Fibroblast of villous mesenchyme (primary cell): ENCODE measurements at regions not wholly inside any gene's neighbourhood (a gene's known extent, or its start where the extent isn't known, plus 50 kb on each side); places are given as distances from the start of the nearest gene placed in this dataset.

Experiments
- DNase-seq: peaks from one replicate; pipeline ENCODE4 v3.0.0-alpha.2; 2010; ENCODE audit warnings: low read depth
- H3K4me3 ChIP-seq: 2 replicates; pipeline ENCODE4 v1.5.1; 2011; ENCODE audit warnings: low read depth, mild to moderate bottlenecking, low read length
- CTCF ChIP-seq: IDR thresholded peaks from 2 replicates; pipeline ENCODE4 v1.5.1; 2012; ENCODE audit warnings: low read depth, mild to moderate bottlenecking, low read length; ENCODE audit not compliant: insufficient read depth

GRCh38 chr5:74162524-74162923 lies 478.0 kb downstream of the ENC1 start:
- no peak overlapping the region for H3K4me3 ChIP-seq
- DNase-seq, result no peak

DNA sequence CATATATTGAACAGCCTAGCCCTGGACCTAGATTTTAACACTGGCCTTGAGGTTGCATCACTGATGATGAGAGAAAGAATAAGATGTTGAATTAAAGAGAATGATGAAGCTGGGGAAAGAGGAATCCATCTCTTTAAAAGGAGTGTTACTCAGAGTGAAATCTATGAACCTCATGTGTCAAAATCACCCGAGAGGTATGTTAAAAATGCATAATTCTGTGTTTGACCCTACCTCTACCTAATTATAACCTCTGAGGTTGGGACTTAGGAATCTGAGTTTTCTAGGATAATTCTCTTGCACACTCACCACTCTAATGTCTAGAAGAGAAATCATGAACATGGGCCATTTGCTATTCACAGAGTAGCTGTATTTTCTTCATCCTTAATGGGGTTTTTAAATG lies 479.4 kb downstream of the ENC1 start:
- no peak for TF ChIP-seq CTCF
- no peak overlapping the region for H3K4me3 ChIP-seq
- no peak for DNase-seq

More at GRCh38 chr5:74162524-74162923, 478.0 kb downstream of the ENC1 start:
- no peak for TF ChIP-seq CTCF

- no peak overlapping the region for H3K4me3 ChIP-seq
- no peak for TF ChIP-seq CTCF
- DNase-seq, result no peak
These were observed 483.7 kb downstream of the ENC1 start for GRCh38 chr5:74156728-74157383.

- DNase-seq, result no peak
- TF ChIP-seq CTCF, result no peak
- H3K4me3 ChIP-seq, result no peak overlapping the region
These were observed 485.0 kb downstream of the ENC1 start for GRCh38 chr5:74155501-74155900.

- no peak overlapping the region for H3K4me3 ChIP-seq
- TF ChIP-seq CTCF, result no peak
- no peak for DNase-seq
These were observed 486.0 kb downstream of the ENC1 start for GRCh38 chr5:74154526-74154925.

DNA sequence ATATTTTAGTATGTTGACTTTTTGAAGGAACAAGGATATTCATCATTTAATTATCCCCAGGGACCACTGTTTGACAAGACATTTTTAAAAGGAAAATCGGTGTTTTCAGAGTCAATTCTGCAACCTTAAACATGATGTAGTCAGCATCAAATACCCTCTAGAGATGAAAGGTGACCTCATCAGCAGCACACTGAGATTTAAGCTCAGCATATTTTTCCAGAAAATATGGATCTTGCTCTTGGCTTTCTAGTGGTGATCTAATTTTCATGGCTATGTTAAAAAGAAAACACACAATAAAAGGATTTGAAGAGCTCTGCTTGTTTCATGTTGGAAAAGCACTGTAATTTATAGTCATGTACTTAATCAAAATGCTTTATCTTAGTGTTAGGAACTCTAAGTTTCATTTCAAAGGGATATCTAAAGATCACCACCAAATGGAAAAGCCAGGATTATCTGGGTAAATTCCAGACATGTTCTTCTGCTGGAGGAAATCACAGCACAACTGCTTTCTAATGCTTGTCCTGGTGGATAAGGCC lies 487.2 kb downstream of the ENC1 start:
- no peak overlapping the region for H3K4me3 ChIP-seq
- DNase-seq, result no peak
- TF ChIP-seq CTCF, result no peak
